ENCODE measurements at regions not wholly inside any gene's neighbourhood (a gene's known extent, or its start where the extent isn't known, plus 50 kb on each side); places are given as distances from the start of the nearest gene placed in this dataset.

DNA sequence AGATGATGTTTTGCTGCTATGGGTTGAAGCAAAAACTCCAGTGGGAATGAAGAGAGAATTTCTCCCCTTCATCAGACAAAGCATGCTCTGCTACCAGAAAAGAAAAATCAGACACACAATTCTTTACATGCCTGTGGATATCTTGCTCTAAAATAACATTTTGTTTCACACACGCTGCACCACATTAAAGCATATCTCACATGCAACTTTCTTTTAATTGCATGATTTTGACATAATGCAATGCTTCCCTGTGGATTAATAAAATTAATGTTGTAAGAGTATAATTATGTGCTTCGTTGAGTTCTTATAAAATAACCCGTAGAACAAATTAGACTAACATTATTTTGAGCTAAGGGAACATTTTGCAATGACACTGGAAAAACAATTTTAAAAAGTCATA lies 2230.7 kb downstream of the PCDH7 start:
- ATAC-seq, result no peak
- no peak for DNase-seq (ENCODE audit: missing footprints)
- intact Hi-C loops (cut with DNase I), result no loop called here

GRCh38 chr4:32958586-32958985 lies 2238.4 kb downstream of the PCDH7 start:
- no peak for DNase-seq (ENCODE audit: missing footprints)
- intact Hi-C loops (cut with DNase I), result no loop called here
- no peak for ATAC-seq

DNA sequence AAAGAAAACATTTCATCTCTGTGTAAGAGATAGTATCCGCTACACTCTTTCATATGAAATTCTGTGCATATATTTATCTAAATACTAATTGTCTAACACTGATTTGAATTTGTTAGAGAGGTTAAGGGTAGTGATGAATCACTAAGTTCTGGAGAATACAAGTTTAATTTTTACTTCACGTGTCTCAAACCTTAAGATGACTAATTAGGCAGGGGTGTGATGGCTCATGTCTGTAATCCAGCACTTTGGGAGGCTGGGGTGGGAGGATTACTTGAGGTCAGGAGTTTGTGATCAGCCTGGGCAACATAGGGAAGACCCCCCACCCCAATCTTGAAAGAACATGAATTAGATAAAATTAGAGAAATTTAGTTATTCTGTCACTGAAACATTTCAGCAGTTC lies 2241.9 kb downstream of the PCDH7 start:
- ATAC-seq, result no peak
- DNase-seq (ENCODE audit: missing footprints), result no peak
- intact Hi-C loops (cut with DNase I), result loop anchor here (1.0 kb wide), 1 partner anchor 8 kb away; no protein-coding TSS in a partner anchor

DNA sequence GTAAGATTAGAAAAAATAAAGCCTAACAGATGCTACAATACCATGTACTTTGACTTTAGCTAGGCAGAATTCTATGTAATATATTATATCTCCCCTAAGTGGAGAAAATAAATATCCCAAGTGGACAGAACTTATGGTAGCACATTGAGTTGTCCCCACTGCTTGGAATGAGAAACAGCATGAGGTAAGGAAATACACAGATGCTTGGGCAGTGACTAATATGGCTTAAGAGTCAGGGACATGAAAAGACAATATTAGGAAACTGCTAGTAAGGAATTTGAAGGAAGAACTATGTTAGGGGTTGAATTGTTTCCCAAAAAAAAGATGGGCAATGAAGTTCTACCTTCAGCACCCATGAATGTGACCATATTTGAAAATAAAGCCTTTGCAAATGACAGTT lies 2265.1 kb downstream of the PCDH7 start:
- intact Hi-C loops (cut with DNase I), result no loop called here
- DNase-seq (ENCODE audit: missing footprints) (no peak), ATAC-seq (no peak)

GRCh38 chr4:32986236-32986635 lies 2266.1 kb downstream of the PCDH7 start:
- DNase-seq (ENCODE audit: missing footprints) (no peak), ATAC-seq (no peak)
- intact Hi-C loops (cut with DNase I), result no loop called here

DNA sequence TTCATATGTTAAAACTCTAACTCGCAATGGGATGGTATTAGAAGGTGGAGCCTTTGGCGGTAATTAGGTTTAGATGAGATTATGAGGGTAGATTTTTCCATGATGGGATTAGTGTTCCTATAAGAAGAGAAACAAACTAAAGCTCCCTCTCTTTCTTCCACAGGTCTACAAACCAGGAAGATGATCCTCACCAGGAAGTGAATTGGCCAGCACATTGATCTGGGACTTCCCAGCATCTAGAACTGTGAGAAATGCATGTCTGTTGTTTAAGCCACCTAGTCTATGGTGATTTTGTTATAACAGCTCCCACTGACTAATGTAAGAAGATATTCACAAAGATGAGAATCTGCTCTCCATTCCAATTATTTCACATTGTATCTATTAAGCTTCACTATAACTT lies 2266.9 kb downstream of the PCDH7 start:
- ATAC-seq (no peak), DNase-seq (ENCODE audit: missing footprints) (no peak)
- intact Hi-C loops (cut with DNase I), result no loop called here

GRCh38 chr4:32988165-32988811 lies 2268.1 kb downstream of the PCDH7 start:
- ATAC-seq (no peak), DNase-seq (ENCODE audit: missing footprints) (no peak)
- intact Hi-C loops (cut with DNase I), result no loop called here

DNA sequence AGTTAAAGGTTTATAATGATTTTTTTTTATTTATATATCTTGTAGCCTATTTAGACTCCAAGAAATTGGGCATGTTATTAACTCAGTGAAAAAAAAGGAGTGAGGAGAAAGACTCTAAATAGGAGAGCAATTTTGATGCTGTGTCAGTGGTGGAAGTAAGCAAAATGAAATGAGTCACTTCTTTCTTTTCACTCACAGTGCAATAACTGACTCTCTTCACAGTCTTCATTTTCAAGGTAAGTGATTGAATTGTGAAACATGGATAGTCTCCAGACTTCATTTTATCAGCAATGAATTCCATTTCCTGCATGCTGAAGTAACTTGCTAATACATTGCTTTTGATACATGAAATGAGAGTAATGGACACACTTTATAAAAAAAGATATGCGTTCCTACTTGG lies 2271.5 kb downstream of the PCDH7 start:
- ATAC-seq (no peak), DNase-seq (ENCODE audit: missing footprints) (no peak)
- intact Hi-C loops (cut with DNase I), result no loop called here

- intact Hi-C loops (cut with DNase I), result no loop called here
- no peak for DNase-seq (ENCODE audit: missing footprints)
- ATAC-seq, result no peak
Measured at GRCh38 chr4:32994981-32995881, 2275.1 kb downstream of the PCDH7 start.

DNA sequence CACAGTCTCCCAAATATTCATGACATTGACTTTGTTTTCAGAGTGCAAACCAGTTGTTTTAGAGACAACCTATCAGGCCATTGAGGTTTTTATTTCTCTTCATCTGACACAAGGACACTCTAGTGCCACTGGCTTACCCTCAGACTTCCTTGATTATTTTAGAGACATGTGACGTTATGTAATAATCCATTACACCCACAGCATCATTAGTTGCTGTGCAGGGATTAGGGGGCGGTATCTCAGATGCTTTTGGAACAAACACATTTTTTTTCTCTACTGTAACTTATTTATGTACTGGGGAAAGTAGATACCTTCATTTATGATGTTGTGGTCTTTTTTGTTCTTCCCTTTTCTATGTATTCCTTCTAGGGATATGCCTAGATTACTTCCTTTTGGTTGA lies 2293.1 kb downstream of the PCDH7 start:
- DNase-seq (ENCODE audit: missing footprints) (no peak), ATAC-seq (no peak)
- intact Hi-C loops (cut with DNase I), result no loop called here

DNA sequence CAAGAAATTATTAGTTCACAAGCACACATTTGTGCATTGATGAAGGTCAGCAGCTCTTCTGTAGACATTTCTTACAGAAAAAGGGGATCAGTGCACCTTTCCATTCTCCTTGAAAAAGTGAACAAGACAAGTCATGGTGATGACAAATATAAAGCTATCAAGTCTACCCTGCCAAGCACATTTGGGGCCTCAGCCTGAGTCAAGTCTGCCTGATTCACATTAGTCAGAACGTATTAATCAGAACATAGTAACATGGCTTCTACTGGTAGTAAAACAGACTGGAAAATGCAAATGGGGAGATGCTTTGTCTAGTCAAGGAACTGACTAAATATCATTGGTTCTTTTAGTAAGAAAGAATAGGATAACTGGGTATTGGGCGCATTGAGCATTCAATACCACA lies 2305.1 kb downstream of the PCDH7 start:
- intact Hi-C loops (cut with DNase I), result no loop called here
- no peak for DNase-seq (ENCODE audit: missing footprints)
- ATAC-seq, result no peak

GRCh38 chr4:33029976-33030375 lies 2309.8 kb downstream of the PCDH7 start:
- no peak for DNase-seq (ENCODE audit: missing footprints)
- no peak for ATAC-seq
- intact Hi-C loops (cut with DNase I), result no loop called here

- intact Hi-C loops (cut with DNase I), result no loop called here
- ATAC-seq (no peak), DNase-seq (ENCODE audit: missing footprints) (no peak)
Measured at GRCh38 chr4:33031328-33031727, 2311.2 kb downstream of the PCDH7 start.

DNA sequence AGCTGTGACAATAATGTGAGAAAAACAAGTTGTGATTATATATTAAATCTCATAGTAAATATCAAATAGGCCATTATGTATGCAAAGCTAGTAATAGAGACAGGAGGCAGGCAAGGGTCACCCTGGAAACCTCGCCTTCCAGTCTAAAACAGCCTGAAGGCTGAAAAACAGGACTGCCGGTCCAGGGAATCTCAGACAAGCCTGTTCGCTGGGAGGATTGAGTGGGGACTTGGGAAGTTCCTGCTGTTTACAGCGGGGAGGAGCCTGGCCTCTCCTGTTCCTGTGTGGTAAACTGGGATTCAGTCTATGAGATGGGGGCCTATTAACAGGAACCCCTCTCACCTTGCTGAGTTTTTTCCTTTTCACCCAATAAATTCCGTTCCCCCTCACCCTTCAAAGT lies 2317.3 kb downstream of the PCDH7 start:
- no peak for ATAC-seq

DNA sequence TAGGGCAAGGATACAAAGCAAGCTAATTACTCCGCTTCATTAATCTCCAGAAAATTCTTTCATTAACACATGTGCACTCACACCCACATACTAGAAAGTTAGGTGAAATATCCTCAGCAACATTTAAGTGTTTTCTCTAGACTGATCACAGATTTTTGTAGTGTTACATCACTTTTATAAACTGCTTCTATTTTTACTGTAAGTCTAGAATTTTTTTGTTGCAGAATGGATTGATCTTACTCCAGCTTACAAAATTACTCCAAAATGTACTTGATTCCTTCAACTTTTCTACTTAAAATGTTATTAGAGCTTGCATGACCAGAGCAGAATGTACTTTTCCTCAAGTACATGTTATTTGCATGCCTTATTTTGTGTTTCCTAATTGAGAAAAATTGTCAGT lies 2325.2 kb downstream of the PCDH7 start:
- no peak for DNase-seq (ENCODE audit: missing footprints)
- intact Hi-C loops (cut with DNase I), result no loop called here
- ATAC-seq, result no peak

More for the DNA sequence above, 2317.3 kb downstream of the PCDH7 start:
- intact Hi-C loops (cut with DNase I), result no loop called here
- no peak for DNase-seq (ENCODE audit: missing footprints)

DNA sequence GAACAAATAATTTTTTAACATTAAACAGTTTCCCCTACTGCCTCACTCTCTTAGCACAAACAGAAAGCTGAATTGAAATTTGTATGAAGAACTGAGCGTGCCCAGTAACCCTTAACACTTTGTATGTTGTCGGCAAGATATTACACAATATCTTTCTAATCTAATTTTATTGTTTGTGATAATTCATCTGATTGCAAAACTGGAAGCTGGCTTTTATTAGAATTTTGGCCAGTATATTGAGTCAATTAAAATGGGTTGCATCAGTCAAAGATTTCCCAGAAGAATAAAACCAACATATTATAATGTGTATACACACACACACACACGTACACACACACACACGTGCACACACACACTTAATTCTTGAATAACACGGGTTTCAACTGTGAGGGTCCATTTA lies 2332.1 kb downstream of the PCDH7 start:
- no peak for DNase-seq (ENCODE audit: missing footprints)
- intact Hi-C loops (cut with DNase I), result no loop called here
- ATAC-seq, result no peak

GRCh38 chr4:33054161-33054560 lies 2334.0 kb downstream of the PCDH7 start:
- DNase-seq (ENCODE audit: missing footprints) (no peak), ATAC-seq (no peak)
- intact Hi-C loops (cut with DNase I), result no loop called here

GRCh38 chr4:33054656-33055196 lies 2334.6 kb downstream of the PCDH7 start:
- DNase-seq (ENCODE audit: missing footprints), result no peak
- no peak for ATAC-seq
- intact Hi-C loops (cut with DNase I), result no loop called here

- ATAC-seq, result no peak
- intact Hi-C loops (cut with DNase I), result no loop called here
- DNase-seq (ENCODE audit: missing footprints), result no peak
Measured at GRCh38 chr4:33057736-33058135, 2337.6 kb downstream of the PCDH7 start.

DNA sequence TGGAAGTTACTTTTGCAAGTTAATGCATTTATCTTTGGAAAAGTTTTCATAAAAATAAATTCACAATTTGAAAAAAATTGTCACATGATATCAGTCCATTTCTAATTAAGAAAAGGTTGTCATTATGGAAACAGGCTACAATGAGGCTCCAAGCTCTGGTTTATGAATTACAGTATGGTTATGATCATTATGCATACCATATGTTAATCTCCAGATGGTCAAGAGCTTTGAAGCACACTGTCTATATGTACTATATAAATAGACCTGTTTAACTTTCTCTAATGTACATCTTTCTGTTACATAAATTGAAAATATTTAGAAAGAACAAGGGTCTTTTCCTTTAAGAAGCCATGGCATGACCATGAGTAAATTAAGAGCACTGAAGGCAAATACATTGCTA lies 2338.8 kb downstream of the PCDH7 start:
- no peak for ATAC-seq
- intact Hi-C loops (cut with DNase I), result no loop called here
- DNase-seq (ENCODE audit: missing footprints), result no peak
